T-cell (primary cell): ENCODE measurements at regions not wholly inside any gene's neighbourhood (a gene's known extent, or its start where the extent isn't known, plus 50 kb on each side); places are given as distances from the start of the nearest gene placed in this dataset.

ENCODE experiments used
- ATAC-seq, 4 experiments: fragments of 200-7000 bp in 3 of 4; fragments of 150-1000 bp in 1 of 4; cut with Tn5 transposase; replicated peaks in 1 of 4; 1 replicate in 3 of 4; 2 replicates in 1 of 4; pipeline ENCODE4 v1.10.0; 2021; ENCODE audit warnings: moderate library complexity in 3 of 4, mild to moderate bottlenecking in 2 of 4, moderate number of reproducible peaks in 1 of 4
- CTCF ChIA-PET, 2 donors: fragments of 300-600 bp; sonication (Branson Sonifier 250); formaldehyde crosslinking; loops; one replicate each; lab custom pipeline; 2022; ENCODE audit warnings: antibody characterized with exemption in 2 of 2; lab: Charles Lee
- POLR2A ChIA-PET, 2 donors: fragments of 300-600 bp; sonication (Branson Sonifier 250); formaldehyde crosslinking; loops; one replicate each; lab custom pipeline; 2022; ENCODE audit warnings: antibody characterized with exemption in 2 of 2; lab: Charles Lee
- DNase-seq, 35 experiments: peaks; one replicate each; pipeline versions ENCODE4 v3.0.0 to v3.0.0-alpha.2; 2013 to 2023
- H3K27ac ChIP-seq: one replicate; pipeline ENCODE4 v1.5.1; 2013; ENCODE audit warnings: low read length
- H3K27me3 ChIP-seq, 2 experiments: replicated peaks in 1 of 2; 1 replicate in 1 of 2; 2 replicates in 1 of 2; pipeline versions ENCODE4 v1.6.1 to v1.7.0; 2013; ENCODE audit warnings: low read length in 1 of 2, mixed read lengths in 1 of 2; ENCODE audit not compliant: control insufficient read depth in 2 of 2, insufficient read depth in 2 of 2; ENCODE audit errors: extremely low read depth in 1 of 2
- H3K36me3 ChIP-seq, 2 donors: 1 replicate in 1 of 2; 2 replicates in 1 of 2; pipeline versions ENCODE4 v1.6.1 to v1.7.0; 2013; ENCODE audit warnings: low read length in 1 of 2; ENCODE audit not compliant: control insufficient read depth in 2 of 2, insufficient read depth in 1 of 2; ENCODE audit errors: extremely low read depth in 1 of 2
- H3K4me1 ChIP-seq, 2 experiments: 1 replicate in 1 of 2; 2 replicates in 1 of 2; pipeline versions ENCODE4 v1.6.1 to v1.7.0; 2013; ENCODE audit warnings: low read length in 2 of 2, mixed read lengths in 1 of 2; ENCODE audit not compliant: insufficient read depth in 2 of 2, control insufficient read depth in 1 of 2; ENCODE audit errors: extremely low read depth in 1 of 2
- H3K4me3 ChIP-seq, 2 donors: 1 replicate in 1 of 2; 2 replicates in 1 of 2; pipeline versions ENCODE4 v1.5.1 to v1.7.0; 2013; ENCODE audit warnings: mild to moderate bottlenecking in 2 of 2, low read length in 1 of 2, moderate library complexity in 1 of 2; ENCODE audit not compliant: control insufficient read depth in 1 of 2; ENCODE audit errors: extremely low read depth in 1 of 2
- H3K9me3 ChIP-seq: 2 replicates; pipeline ENCODE4 v1.7.0; 2013
- H3K27ac Mint-ChIP-seq, 2 donors: one replicate each; pipeline ENCODE4 v1.8.0; 2020 to 2021; ENCODE audit warnings: mild to moderate bottlenecking in 2 of 2, mixed read lengths in 2 of 2
- H3K27me3 Mint-ChIP-seq, 2 donors: one replicate each; pipeline ENCODE4 v1.8.0; 2021 to 2022; ENCODE audit warnings: mixed read lengths in 2 of 2
- H3K36me3 Mint-ChIP-seq: one replicate; pipeline ENCODE4 v1.8.0; 2021; ENCODE audit warnings: mixed read lengths
- H3K4me1 Mint-ChIP-seq, 3 donors: one replicate each; pipeline ENCODE4 v1.8.0; 2020 to 2022; ENCODE audit warnings: mixed read lengths in 3 of 3, mild to moderate bottlenecking in 1 of 3
- H3K4me3 Mint-ChIP-seq, 3 donors: one replicate each; pipeline ENCODE4 v1.8.0; 2020 to 2022; ENCODE audit warnings: mild to moderate bottlenecking in 3 of 3, mixed read lengths in 3 of 3, moderate library complexity in 3 of 3
- H3K9me3 Mint-ChIP-seq, 3 donors: one replicate each; pipeline ENCODE4 v1.8.0; 2020 to 2022; ENCODE audit warnings: mixed read lengths in 3 of 3
- WGBS: methylation state at CpG from one replicate; pipeline ENCODE4 v1.1.5; 2013; ENCODE audit warnings: missing lambda C conversion rate; ENCODE audit not compliant: insufficient coverage; 5-methylcytosine and 5-hydroxymethylcytosine counted together

GRCh38 chr11:128260398-128260797 is 327.0 kb downstream of the ETS1 start:
- no CpG with 5 or more reads among the region's 3 CpGs for WGBS
- peaks cover 0 to 9% (median 1%) of the 10 kb centered on the region in 3 donors for H3K4me1 Mint-ChIP-seq
- Histone ChIP-seq H3K36me3 (no peaks in the 10 kb centered on the region), H3K27ac (no peak overlapping the region), H3K9me3 (no peaks in the 10 kb centered on the region), H3K4me3 (no peak overlapping the region), H3K4me1 (no peaks in the 10 kb centered on the region), H3K27me3 (no peaks in the 10 kb centered on the region)
- ChIA-PET POLR2A (interaction anchor here in 1 of 2 donors (0.6 kb wide), 1 partner anchor 143 kb away, joined by 3 read pairs; no protein-coding TSS in a partner anchor), CTCF (interaction anchor here in 1 of 2 donors (0.6 kb wide), 1 partner anchor 87 kb away, joined by 4 read pairs; no protein-coding TSS in a partner anchor)
- H3K4me3 Mint-ChIP-seq, result no peak overlapping the region
- H3K27ac Mint-ChIP-seq, result no peak overlapping the region
- no peaks in the 10 kb centered on the region for H3K36me3 Mint-ChIP-seq
- no peaks in the 10 kb centered on the region for H3K9me3 Mint-ChIP-seq
- DNase-seq (no peak), ATAC-seq (no peak)
- H3K27me3 Mint-ChIP-seq, result no peaks in the 10 kb centered on the region

GRCh38 chr11:128259816-128260215 is 327.5 kb downstream of the ETS1 start:
- WGBS, result no CpG with 5 or more reads among the region's 1 CpG
- Mint-ChIP-seq H3K9me3 (no peaks in the 10 kb centered on the region), H3K27ac (no peak overlapping the region), H3K36me3 (no peaks in the 10 kb centered on the region), H3K4me3 (no peak overlapping the region), H3K4me1 (peaks cover 0 to 9% (median 1%) of the 10 kb centered on the region in 3 donors), H3K27me3 (no peaks in the 10 kb centered on the region)
- no peak overlapping the region for H3K27ac ChIP-seq
- no peaks in the 10 kb centered on the region for H3K9me3 ChIP-seq
- no peaks in the 10 kb centered on the region for H3K27me3 ChIP-seq
- DNase-seq, result no peak
- no peaks in the 10 kb centered on the region for H3K36me3 ChIP-seq
- no peak for ATAC-seq
- ChIA-PET CTCF (no interaction called here), POLR2A (interaction anchor here in 1 of 2 donors (0.6 kb wide), 1 partner anchor 327 kb away, joined by 4 read pairs; no protein-coding TSS in a partner anchor)
- H3K4me3 ChIP-seq, result no peak overlapping the region
- H3K4me1 ChIP-seq, result no peaks in the 10 kb centered on the region

GRCh38 chr11:128254941-128255340 is 332.4 kb downstream of the ETS1 start:
- Mint-ChIP-seq H3K27me3 (peaks cover 0 to 2% of the 10 kb centered on the region in 2 donors), H3K9me3 (no peaks in the 10 kb centered on the region), H3K4me3 (no peak overlapping the region), H3K27ac (no peak overlapping the region), H3K4me1 (no peaks in the 10 kb centered on the region), H3K36me3 (no peaks in the 10 kb centered on the region)
- H3K4me3 ChIP-seq, result no peak overlapping the region
- no peak overlapping the region for H3K27ac ChIP-seq
- H3K36me3 ChIP-seq, result no peaks in the 10 kb centered on the region
- no peaks in the 10 kb centered on the region for H3K27me3 ChIP-seq
- no peaks in the 10 kb centered on the region for H3K4me1 ChIP-seq
- POLR2A ChIA-PET, result no interaction called here
- no peak for DNase-seq
- CTCF ChIA-PET, result interaction anchor here in 1 of 2 donors (0.6 kb wide), 1 partner anchor 8 kb away, joined by 3 read pairs; no protein-coding TSS in a partner anchor
- ATAC-seq, result no peak
- H3K9me3 ChIP-seq, result no peaks in the 10 kb centered on the region

- Histone ChIP-seq H3K27ac (no peak overlapping the region), H3K4me3 (no peak overlapping the region), H3K4me1 (no peaks in the 10 kb centered on the region), H3K9me3 (no peaks in the 10 kb centered on the region), H3K27me3 (no peaks in the 10 kb centered on the region), H3K36me3 (no peaks in the 10 kb centered on the region)
- no peak for ATAC-seq
- ChIA-PET POLR2A (no interaction called here), CTCF (interaction anchor here in 1 of 2 donors (1.2 kb wide), 1 partner anchor 13 kb away, joined by 3 read pairs; no protein-coding TSS in a partner anchor)
- no CpG with 5 or more reads among the region's 2 CpGs for WGBS
- Mint-ChIP-seq H3K9me3 (no peaks in the 10 kb centered on the region), H3K27me3 (peaks cover 3 to 4% of the 10 kb centered on the region in 2 donors), H3K4me1 (no peaks in the 10 kb centered on the region), H3K36me3 (no peaks in the 10 kb centered on the region), H3K4me3 (no peak overlapping the region), H3K27ac (no peak overlapping the region)
- no peak for DNase-seq
These were observed 336.2 kb downstream of the ETS1 start for GRCh38 chr11:128251140-128251539.

- H3K27ac ChIP-seq, result no peak overlapping the region
- H3K36me3 ChIP-seq, result no peaks in the 10 kb centered on the region
- no peaks in the 10 kb centered on the region for H3K4me1 ChIP-seq
- POLR2A ChIA-PET, result no interaction called here
- H3K9me3 ChIP-seq, result no peaks in the 10 kb centered on the region
- no peak overlapping the region for H3K4me3 ChIP-seq
- whole genome bisulfite sequencing, result no CpG with 5 or more reads among the region's 2 CpGs
- no peak overlapping the region for H3K27ac Mint-ChIP-seq
- DNase-seq (no peak), ATAC-seq (no peak)
- H3K4me3 Mint-ChIP-seq, result no peak overlapping the region
- no peaks in the 10 kb centered on the region for H3K4me1 Mint-ChIP-seq
- no peaks in the 10 kb centered on the region for H3K27me3 ChIP-seq
- no peaks in the 10 kb centered on the region for H3K9me3 Mint-ChIP-seq
- H3K36me3 Mint-ChIP-seq, result no peaks in the 10 kb centered on the region
- H3K27me3 Mint-ChIP-seq, result peaks cover 3 to 4% of the 10 kb centered on the region in 2 donors
- CTCF ChIA-PET, result no interaction called here
These were observed 336.9 kb downstream of the ETS1 start for GRCh38 chr11:128250482-128250881.

GRCh38 chr11:128246810-128247594 is 340.4 kb downstream of the ETS1 start:
- CTCF ChIA-PET, result no interaction called here
- H3K4me1 Mint-ChIP-seq, result no peaks in the 10 kb centered on the region

More at GRCh38 chr11:128246810-128247594, 340.4 kb downstream of the ETS1 start:
- no peaks in the 10 kb centered on the region for H3K27me3 ChIP-seq
- H3K9me3 ChIP-seq, result no peaks in the 10 kb centered on the region
- Mint-ChIP-seq H3K27ac (no peak overlapping the region), H3K27me3 (peaks cover 3 to 4% of the 10 kb centered on the region in 2 donors), H3K4me3 (no peak overlapping the region), H3K36me3 (no peaks in the 10 kb centered on the region), H3K9me3 (no peaks in the 10 kb centered on the region)
- POLR2A ChIA-PET, result interaction anchor here in 1 of 2 donors (0.5 kb wide), 1 partner anchor 513 kb away, joined by 4 read pairs; no protein-coding TSS in a partner anchor
- 90% methylated on average over 2 of the region's 6 CpGs for WGBS
- no peaks in the 10 kb centered on the region for H3K4me1 ChIP-seq
- H3K27ac ChIP-seq, result no peak overlapping the region
- H3K36me3 ChIP-seq, result no peaks in the 10 kb centered on the region
- H3K4me3 ChIP-seq, result no peak overlapping the region
- ATAC-seq (no peak), DNase-seq (no peak)
